GM21447 (cell line): ENCODE measurements at regions not wholly inside any gene's neighbourhood (a gene's known extent, or its start where the extent isn't known, plus 50 kb on each side); places are given as distances from the start of the nearest gene placed in this dataset.

ENCODE experiments used
- ATAC-seq: cut with Tn5 transposase; IDR thresholded peaks from one replicate; pipeline ENCODE4 v1.9.1; 2021; ENCODE audit not compliant: unreplicated experiment

- no peak for ATAC-seq
These were observed 349.1 kb downstream of the LIG4 start for GRCh38 chr13:107866032-107866940.

- ATAC-seq: no peak
These were observed 349.7 kb downstream of the LIG4 start for GRCh38 chr13:107865643-107866031.

- ATAC-seq: no peak
These were observed 350.1 kb downstream of the LIG4 start for GRCh38 chr13:107865318-107865575.

- no peak for ATAC-seq
These were observed 350.6 kb downstream of the LIG4 start for GRCh38 chr13:107864543-107865317.

- ATAC-seq: no peak
These were observed 355.1 kb downstream of the LIG4 start for GRCh38 chr13:107860284-107860683.

GRCh38 chr13:107854880-107855279 is 360.5 kb downstream of the LIG4 start:
- no peak for ATAC-seq

- ATAC-seq: no peak
These were observed 363.3 kb downstream of the LIG4 start for GRCh38 chr13:107852072-107852471.

- no peak for ATAC-seq
These were observed 363.7 kb downstream of the LIG4 start for GRCh38 chr13:107851670-107852069.

- ATAC-seq: no peak
These were observed 367.9 kb downstream of the LIG4 start for GRCh38 chr13:107847406-107847805.

GRCh38 chr13:107846642-107847041 is 368.7 kb downstream of the LIG4 start:
- no peak for ATAC-seq

GRCh38 chr13:107845911-107846310 is 369.4 kb downstream of the LIG4 start:
- ATAC-seq: no peak

- ATAC-seq: no peak
These were observed 371.7 kb downstream of the LIG4 start for GRCh38 chr13:107843681-107844080.

GRCh38 chr13:107843281-107843680 is 372.1 kb downstream of the LIG4 start:
- no peak for ATAC-seq

- ATAC-seq: no peak
These were observed 372.7 kb downstream of the LIG4 start for GRCh38 chr13:107842562-107843180.

- no peak for ATAC-seq
These were observed 376.7 kb downstream of the LIG4 start for GRCh38 chr13:107838588-107839161.

GRCh38 chr13:107836685-107837084 is 378.7 kb downstream of the LIG4 start:
- ATAC-seq: no peak

- ATAC-seq: no peak
These were observed 379.9 kb downstream of the LIG4 start for GRCh38 chr13:107835339-107836018.

- no peak for ATAC-seq
These were observed 380.6 kb downstream of the LIG4 start for GRCh38 chr13:107834717-107835116.

- no peak for ATAC-seq
These were observed 381.1 kb downstream of the LIG4 start for GRCh38 chr13:107834281-107834680.

- no peak for ATAC-seq
These were observed 382.7 kb downstream of the LIG4 start for GRCh38 chr13:107832500-107833100.

- no peak for ATAC-seq
These were observed 384.5 kb downstream of the LIG4 start for GRCh38 chr13:107830804-107831203.
